NCI-H1417 treated with DMSO at 0.1 percent for 48 hours (cell line): ENCODE measurements at regions not wholly inside any gene's neighbourhood (a gene's known extent, or its start where the extent isn't known, plus 50 kb on each side); places are given as distances from the start of the nearest gene placed in this dataset.

ENCODE experiments used
- DNase-seq: peaks from one replicate; lab custom pipeline; 2025; lab: John Stamatoyannopoulos, UW

GRCh38 chr4:54915276-54915675 lies 210.1 kb downstream of the KDR start:
- DNase-seq, result no peak

DNA sequence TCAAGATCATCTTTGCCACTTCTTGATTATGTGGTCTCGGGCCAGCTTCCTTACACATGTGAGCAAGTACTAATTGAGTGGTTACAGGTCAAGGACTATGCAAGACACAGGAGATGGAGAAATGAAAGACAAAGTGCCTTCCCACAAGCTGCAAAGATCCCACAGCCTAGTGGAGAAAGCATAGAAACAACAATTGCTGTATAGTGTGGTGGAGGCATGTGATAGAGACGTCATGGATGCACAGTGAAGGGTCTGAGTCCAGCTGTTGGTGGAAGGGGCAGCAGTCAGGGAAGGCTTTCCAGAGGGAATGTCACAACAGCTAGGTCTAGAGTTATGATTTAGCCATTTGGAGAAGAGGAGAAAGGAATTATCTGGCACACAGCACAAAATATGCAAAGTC lies 210.6 kb downstream of the KDR start:
- DNase-seq, result no peak

- DNase-seq, result no peak
Measured at GRCh38 chr4:54913751-54914526, 211.5 kb downstream of the KDR start.

DNA sequence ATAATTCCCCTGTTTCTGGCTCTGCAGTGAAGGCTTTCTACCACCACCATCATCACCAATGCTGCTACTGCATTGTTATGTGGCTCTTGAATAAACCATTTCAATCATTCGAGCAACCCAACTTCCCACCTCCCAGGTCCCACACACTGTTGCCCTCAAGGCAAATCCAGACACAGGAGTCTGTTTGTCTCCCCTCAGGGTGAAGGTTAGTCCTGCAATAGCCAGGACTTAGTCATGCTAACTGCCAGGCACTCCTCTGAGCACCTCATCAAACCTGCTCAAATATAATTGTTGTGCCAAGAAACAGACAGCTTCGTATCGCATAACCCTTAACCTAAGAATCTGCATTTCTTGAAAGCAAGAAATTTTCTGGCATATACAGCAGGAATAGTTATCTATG lies 213.2 kb downstream of the KDR start:
- DNase-seq, result no peak

DNA sequence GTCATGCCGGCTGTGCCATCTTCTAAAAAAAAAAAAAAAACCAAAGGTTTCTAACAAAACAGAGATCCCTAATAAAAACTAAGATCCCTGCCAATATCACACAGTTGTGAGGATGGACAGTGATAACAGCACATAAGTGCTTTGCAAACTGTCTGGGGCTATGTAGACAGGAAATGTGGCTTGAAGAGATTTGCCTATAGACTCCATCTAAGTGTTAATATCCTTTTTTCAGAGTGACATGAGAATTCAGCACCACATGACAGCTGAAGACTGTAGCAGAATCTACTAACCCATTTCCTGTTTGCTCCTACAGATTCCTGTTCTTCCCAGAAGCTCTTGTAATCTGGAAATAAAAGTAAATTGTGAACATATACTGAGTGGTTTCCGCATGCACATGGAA lies 215.4 kb downstream of the KDR start:
- no peak for DNase-seq

DNA sequence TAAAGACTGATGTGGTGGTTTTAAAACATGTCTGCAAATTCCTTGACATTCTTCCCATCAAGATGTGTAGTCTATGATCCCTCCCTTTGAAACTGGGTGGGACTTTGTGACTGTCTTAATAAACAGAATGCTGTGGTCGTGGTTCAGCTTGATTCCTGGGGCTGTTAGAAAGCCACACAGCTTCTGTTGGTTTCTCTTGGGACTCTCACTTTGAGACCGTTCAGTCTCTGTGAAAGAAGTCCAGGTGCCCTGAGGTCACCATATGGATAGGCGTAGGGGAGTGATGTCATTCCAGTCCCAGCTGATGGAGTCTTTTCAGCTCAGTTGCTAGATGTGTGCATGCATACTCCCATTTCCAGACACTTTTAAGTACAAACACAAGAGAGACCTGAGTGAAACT lies 216.6 kb downstream of the KDR start:
- no peak for DNase-seq

GRCh38 chr4:54904953-54905352 lies 220.4 kb downstream of the KDR start:
- no peak for DNase-seq

GRCh38 chr4:54902976-54903375 lies 222.4 kb downstream of the KDR start:
- DNase-seq, result no peak

DNA sequence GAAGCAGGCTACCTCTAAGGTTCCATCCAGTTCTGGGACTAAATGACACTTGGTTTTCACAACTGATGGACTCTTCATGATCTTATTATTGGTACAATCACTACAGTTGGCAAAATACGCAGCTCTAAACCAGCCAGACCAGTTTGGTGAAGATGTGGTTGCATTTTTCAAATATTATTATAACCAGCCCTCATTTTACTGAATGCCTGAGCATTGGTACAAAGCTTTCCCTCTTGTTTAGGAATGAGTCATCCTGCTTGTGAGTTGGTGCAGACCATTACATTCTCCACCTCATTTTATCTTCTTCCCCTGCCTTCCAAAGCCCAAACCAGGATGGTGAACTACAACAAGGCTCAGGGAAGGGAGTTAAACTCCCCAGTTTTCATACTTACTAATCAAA lies 223.1 kb downstream of the KDR start:
- no peak for DNase-seq

GRCh38 chr4:54901202-54901601 lies 224.2 kb downstream of the KDR start:
- no peak for DNase-seq

- DNase-seq, result no peak
Measured at GRCh38 chr4:54898656-54899340, 226.6 kb downstream of the KDR start.

- DNase-seq, result no peak
Measured at GRCh38 chr4:54898056-54898562, 227.3 kb downstream of the KDR start.

- no peak for DNase-seq
Measured at GRCh38 chr4:54897590-54897989, 227.8 kb downstream of the KDR start.

GRCh38 chr4:54882616-54883015 lies 224.9 kb downstream of the KIT start:
- DNase-seq, result no peak

DNA sequence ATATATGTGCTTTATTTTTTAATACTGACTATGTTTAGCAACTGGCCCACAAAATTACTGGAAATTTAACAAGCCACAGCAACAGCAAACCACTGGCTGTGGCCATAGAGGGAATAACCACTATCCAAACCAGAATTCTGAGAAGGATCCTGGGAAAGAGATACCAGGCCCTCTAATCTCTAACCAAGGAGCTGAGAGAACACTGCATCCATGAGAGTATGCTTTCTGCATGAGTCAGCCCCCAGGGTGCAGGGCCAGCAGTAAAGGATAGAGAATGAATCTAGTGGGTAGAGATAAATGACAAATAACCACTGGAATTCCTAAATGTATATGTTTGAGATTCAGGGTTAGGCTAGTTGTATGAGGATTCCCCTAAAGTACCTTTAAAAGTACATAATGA lies 221.8 kb downstream of the KIT start:
- DNase-seq, result no peak

DNA sequence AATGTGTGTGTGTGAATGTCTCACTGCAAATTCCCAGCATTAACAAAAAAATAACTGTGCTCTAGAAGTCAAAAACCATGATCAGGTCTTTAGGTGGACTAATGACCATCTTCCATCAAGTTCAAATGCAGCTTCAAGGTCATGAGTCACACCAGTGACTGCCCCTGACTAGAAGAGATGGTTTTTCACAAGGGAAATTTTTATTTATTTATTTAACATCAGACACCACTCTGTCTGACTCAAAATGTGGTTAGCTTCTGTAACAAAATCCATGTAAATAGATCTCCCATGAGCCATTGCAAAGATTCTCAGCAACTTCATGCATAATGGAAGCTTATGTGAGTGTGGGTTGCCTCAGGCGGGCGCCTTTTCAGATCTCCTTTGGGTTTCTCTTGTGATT lies 219.2 kb downstream of the KIT start:
- no peak for DNase-seq

DNA sequence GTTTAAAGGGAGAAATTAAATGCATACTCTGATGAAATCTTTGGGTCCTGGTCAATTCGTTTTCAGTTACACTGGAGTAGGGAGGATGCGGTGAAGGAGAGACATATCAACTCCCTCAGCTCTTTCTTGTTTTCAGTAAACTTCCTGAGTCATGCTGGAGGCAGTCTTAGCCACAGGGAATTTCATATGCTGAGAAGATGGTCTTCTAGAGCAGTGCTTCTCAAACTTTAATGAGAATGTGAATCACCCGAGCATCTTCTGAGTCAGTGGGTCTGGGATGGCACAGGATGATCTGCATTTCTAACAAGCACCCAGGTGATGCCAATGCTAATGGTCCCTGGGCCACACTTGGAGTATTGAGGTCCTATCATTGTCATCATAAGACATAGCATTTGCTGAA lies 214.5 kb downstream of the KIT start:
- no peak for DNase-seq

DNA sequence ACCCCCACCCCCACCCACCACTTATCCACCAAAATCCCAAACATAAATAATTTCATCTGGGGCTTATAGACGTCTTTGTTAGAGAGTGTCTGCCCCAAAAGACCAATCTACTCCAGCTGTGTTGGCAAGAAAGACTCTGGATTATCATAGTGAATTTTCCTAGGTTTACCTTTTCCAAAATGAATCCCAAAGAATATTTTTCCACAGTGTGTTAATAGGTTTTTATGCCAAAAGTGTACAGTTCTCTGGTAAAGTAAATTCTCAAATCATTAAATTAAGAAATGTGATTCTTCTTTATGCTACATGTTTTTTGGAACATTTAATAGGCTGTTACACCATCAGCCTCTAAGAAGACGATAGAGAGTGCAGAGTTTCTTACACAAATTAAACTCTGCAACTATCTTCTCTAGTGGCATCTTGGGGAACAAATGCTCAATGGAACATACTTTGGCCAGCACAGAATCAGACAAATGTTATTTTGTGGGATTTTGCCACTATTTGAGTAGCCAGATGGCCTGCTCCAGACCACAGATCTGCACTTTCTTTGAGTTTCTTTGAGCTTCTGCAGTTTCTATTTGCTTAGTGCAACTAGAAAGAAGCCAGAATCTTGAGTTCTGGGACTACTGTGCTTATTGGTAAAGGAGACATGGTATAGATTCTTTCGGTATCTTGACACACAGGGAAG lies 206.0 kb downstream of the KIT start:
- no peak for DNase-seq

- DNase-seq, result no peak
Measured at GRCh38 chr4:54861201-54861600, 203.4 kb downstream of the KIT start.

DNA sequence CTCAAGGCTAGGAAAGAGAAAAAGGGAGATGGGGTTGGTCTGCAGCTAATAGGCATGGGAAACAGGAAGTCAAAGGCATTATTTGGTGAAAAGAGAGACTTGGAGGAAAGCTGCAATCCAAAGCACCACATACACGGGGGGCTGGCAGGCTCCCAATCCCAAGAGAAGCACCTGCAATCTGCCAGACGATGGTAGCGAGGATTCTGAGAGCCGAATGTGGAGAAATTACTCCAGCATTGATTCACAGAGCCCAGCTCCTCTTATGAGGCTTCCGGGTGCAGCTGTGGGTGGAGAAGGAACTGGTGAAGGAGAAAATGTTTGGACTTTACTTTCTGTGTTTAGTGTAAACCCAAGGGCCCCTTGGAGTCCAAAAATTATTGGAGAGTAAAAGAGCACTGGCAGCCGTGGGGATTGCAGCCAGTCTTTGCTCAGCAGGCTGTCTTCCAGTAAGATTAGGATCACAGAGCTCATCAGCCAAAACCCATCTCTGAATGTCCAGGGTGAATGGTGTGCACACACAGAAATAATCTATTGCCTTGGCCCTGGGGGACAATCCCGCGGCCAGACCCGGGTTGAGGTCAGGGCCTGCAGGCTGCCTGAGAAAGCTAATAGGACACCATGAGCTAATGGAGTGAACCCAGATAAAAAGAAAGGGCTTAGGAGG lies 197.6 kb downstream of the KIT start:
- DNase-seq, result no peak

GRCh38 chr4:54852602-54853001 lies 194.8 kb downstream of the KIT start:
- no peak for DNase-seq

DNA sequence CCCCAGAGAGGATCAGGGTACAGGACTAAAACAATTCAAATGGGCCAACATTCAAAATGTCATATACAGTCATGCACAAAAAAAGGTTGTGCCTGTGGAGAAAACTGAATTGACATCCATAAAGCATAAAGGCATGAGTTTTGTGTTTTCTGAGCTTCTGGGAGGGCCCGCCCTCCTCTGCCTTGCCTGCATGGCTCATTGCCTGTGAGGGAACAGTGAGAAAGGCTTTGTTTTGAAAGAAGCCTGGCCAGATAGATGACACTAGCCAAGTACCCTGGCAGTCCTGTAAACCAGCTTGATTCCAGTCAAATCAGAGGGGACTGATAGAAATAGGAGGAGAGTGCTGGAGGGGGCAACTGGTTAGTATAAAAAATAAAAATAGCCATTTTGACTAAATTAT lies 194.3 kb downstream of the KIT start:
- DNase-seq, result no peak

GRCh38 chr4:54844911-54845310 lies 187.2 kb downstream of the KIT start:
- DNase-seq, result no peak
